ENCODE measurements at regions not wholly inside any gene's neighbourhood (a gene's known extent, or its start where the extent isn't known, plus 50 kb on each side); places are given as distances from the start of the nearest gene placed in this dataset.

DNA sequence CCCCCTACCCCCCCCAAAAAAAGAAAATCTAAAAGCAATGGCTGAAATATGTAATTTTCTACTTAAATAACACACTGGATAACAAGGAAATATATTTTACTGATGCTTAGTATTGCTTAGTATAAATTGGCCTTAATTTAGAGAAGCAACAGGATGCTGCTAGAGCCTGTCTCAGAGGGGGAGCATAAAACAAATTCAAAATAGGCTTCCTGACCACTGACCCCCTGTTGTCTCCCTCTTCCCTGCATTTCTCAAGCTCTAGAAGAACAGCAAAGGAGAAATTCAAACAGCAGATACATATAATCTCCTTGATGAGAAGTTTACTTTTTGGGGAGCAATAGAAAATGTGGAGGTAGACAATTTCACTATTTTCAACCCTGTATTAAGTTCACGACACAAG is 631.1 kb upstream of the GJE1 start:
- TF ChIP-seq JUND (IDR thresholded peaks at IDR 0.05; ENCODE audit: low read depth) = no peak
- in situ Hi-C loops (cut with HindIII; ENCODE audit: low pct_unique_long_range_greater_than_20kb, low sequenced_read_pairs) = no loop called here
- no peak for DNase-seq (ENCODE audit: low read depth in 1 of 2, low spot score in 1 of 2)

DNA sequence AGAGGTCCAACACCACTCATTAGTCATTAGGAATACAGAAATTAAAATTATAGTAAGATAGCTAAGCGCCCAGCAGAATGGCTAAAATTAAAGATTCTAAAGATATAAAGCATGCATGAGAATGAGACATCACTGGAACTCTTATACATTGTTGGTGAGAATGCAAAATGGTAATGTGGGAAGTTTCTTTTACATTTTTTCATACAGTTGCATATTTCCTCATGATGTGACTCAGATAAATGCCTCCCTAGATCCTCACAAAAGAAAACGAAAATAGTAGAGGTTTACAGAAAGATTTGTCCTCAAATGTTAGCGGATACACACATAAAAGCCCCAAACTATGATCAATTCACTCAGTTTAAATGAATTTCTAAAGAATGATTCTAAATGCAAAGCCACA is 633.7 kb upstream of the GJE1 start:
- no peak for DNase-seq (ENCODE audit: low read depth in 1 of 2, low spot score in 1 of 2)
- TF ChIP-seq JUND (IDR thresholded peaks at IDR 0.05; ENCODE audit: low read depth) = no peak
- in situ Hi-C loops (cut with HindIII; ENCODE audit: low pct_unique_long_range_greater_than_20kb, low sequenced_read_pairs) = no loop called here

DNA sequence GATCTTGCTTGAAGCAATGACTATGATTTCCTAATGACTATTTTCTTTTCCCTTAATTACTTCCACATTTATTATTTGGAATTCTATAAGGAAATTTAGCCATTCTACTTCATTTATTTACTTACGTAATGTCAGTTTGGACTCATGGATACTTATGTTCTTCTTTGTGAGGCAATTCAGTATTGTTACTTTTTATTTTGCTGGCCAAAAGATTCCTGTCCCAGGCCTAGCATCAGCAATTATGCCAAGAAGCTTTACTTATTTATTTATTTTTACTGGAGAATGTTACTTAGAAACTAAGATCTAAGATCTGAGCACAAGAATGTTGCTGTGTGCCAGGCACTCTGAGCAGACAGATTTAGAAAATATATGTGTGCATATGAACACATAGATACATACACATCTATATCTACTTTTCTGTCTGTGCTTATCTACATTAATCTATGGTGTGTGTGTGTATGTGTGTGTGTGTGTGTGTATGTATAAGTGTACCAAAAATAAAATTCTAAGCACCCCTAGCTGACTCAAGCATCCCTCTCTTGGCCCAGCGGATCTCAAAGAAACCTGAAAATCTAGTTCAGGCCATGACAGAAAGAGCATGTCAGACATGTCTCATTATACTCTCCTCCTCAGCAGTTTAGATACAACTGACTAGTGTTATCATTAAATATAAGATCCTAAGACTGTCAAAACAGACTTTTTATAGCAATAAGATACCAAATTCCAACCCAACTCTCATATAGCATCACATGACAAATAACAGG is 640.0 kb upstream of the GJE1 start:
- in situ Hi-C loops (cut with HindIII; ENCODE audit: low pct_unique_long_range_greater_than_20kb, low sequenced_read_pairs) = no loop called here
- no peak for DNase-seq (ENCODE audit: low read depth in 1 of 2, low spot score in 1 of 2)
- no peak for TF ChIP-seq JUND (IDR thresholded peaks at IDR 0.05; ENCODE audit: low read depth)

DNA sequence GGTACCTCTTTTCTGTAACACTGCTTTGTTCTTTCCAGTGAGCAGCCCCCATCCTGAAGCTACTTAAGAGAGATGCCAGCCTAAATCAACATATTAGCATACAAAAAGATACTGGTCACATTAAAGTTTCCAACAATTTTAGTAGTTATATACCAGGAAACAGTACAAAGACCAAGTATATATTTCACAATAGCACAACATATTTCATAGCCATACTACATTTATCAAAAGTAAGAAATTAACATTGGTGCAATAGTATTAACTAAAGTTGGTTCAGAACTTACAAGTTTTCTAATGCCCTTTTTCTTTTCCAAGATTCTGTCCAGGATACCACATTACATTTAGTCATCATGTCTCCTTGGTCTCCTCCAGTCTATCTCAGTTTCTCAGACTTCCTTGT is 641.0 kb upstream of the GJE1 start:
- DNase-seq (ENCODE audit: low read depth in 1 of 2, low spot score in 1 of 2) = no peak
- in situ Hi-C loops (cut with HindIII; ENCODE audit: low pct_unique_long_range_greater_than_20kb, low sequenced_read_pairs) = no loop called here
- no peak for TF ChIP-seq JUND (IDR thresholded peaks at IDR 0.05; ENCODE audit: low read depth)

DNA sequence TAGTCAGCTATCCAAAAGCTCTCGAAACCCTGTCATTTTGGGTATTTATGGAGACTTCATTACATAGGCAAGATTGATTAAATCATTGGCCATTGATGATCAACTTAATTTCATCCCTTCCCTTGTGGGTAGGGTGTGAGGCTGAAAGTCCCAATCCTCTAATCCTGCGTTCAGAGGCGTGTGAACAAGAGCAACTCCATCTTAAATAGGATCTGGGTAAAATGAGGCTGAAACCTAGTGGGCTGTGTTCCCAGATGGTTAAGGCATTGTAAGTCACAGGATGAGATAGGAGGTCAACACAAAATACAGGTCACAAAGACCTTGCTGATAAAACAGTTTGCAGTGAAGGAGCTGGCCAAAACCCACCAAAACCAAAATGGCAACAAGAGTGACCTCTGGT is 641.7 kb upstream of the GJE1 start:
- in situ Hi-C loops (cut with HindIII; ENCODE audit: low pct_unique_long_range_greater_than_20kb, low sequenced_read_pairs) = no loop called here
- no peak for DNase-seq (ENCODE audit: low read depth in 1 of 2, low spot score in 1 of 2)
- TF ChIP-seq JUND (IDR thresholded peaks at IDR 0.05; ENCODE audit: low read depth) = no peak

DNA sequence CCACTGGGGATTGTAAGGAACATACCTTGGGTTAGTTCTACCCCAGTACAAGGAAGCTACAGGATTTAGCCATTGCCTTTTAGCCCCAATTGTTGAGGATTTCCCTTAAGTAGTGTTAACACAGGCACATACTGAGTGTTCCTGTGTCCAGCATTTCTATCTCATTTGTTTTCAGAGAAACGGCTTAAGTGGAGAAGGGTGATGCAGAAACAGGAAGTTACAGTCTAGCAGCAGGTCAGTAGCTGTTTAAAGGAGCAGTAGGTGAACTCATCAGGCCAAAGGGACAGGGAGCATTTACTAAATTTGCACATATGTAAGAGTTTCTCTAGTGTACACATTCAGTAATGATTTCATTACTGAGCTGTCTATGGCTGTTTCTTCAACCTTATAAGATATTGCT is 644.2 kb upstream of the GJE1 start:
- in situ Hi-C loops (cut with HindIII; ENCODE audit: low pct_unique_long_range_greater_than_20kb, low sequenced_read_pairs) = no loop called here
- DNase-seq (ENCODE audit: low read depth in 1 of 2, low spot score in 1 of 2) = no peak
- no peak for TF ChIP-seq JUND (IDR thresholded peaks at IDR 0.05; ENCODE audit: low read depth)

DNA sequence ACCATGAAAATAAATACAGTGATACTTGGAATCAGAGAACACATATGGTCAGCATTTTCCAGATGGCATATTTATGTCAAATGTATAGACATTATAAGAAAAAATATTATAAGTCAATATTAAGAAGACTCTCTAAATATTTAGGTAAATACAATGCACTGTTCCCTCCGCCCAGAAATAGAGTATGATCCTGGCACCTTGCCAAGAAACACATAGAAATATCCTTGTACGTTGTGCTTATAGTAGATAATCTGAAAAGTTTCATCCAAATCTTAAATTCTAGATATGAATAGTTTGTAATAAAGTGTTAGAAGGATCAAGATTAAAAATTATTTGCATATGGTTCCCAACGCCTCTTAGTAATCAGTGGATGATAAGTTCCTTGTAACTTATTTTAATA is 645.8 kb upstream of the GJE1 start:
- no peak for TF ChIP-seq JUND (IDR thresholded peaks at IDR 0.05; ENCODE audit: low read depth)
- in situ Hi-C loops (cut with HindIII; ENCODE audit: low pct_unique_long_range_greater_than_20kb, low sequenced_read_pairs) = no loop called here
- no peak for DNase-seq (ENCODE audit: low read depth in 1 of 2, low spot score in 1 of 2)

DNA sequence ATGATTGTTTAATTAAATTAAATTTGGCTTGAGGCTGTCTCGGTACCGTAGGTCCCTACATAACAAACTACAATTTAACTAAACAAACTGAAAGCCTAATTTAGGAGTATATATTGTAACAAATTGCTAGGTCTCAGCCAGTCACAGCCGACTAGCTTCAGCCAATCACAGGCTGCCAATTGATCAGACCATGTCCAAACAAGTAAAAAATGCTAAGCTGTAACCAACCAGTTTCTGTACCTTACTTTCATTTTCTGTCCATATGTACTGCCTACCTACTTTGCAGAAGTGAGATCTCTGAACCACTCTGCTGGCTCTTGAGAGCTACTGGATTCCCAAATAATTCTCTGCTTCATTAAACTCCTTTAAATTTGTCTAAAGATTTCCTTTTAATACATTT is 648.0 kb upstream of the GJE1 start:
- in situ Hi-C loops (cut with HindIII; ENCODE audit: low pct_unique_long_range_greater_than_20kb, low sequenced_read_pairs) = no loop called here
- TF ChIP-seq JUND (IDR thresholded peaks at IDR 0.05; ENCODE audit: low read depth) = no peak
- DNase-seq (ENCODE audit: low read depth in 1 of 2, low spot score in 1 of 2) = peak in 1 of 2 experiments; percentile 4

DNA sequence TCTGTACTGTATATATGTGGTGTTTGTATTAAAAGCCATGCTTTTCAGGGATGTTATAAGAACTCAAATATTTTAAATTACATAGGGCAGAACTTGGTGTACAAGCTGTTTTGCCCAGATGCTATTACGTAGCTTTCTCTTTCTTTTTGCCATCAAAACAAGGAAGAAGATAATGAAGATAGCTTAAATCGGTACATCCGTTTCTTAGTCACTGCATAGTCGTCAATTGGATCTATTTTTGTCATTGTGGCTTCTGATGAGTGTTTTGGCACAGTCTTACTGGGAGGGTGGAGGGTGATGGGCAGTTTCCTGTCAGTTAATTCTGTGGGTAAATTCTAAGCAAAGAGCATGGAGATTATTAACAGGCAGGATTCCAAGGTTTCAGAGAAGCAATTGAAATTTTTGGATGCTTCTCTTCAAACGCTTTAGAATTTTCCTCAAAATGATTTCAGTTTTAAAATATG is 649.1 kb upstream of the GJE1 start:
- in situ Hi-C loops (cut with HindIII; ENCODE audit: low pct_unique_long_range_greater_than_20kb, low sequenced_read_pairs) = no loop called here
- no peak for DNase-seq (ENCODE audit: low read depth in 1 of 2, low spot score in 1 of 2)
- TF ChIP-seq JUND (IDR thresholded peaks at IDR 0.05; ENCODE audit: low read depth) = no peak

DNA sequence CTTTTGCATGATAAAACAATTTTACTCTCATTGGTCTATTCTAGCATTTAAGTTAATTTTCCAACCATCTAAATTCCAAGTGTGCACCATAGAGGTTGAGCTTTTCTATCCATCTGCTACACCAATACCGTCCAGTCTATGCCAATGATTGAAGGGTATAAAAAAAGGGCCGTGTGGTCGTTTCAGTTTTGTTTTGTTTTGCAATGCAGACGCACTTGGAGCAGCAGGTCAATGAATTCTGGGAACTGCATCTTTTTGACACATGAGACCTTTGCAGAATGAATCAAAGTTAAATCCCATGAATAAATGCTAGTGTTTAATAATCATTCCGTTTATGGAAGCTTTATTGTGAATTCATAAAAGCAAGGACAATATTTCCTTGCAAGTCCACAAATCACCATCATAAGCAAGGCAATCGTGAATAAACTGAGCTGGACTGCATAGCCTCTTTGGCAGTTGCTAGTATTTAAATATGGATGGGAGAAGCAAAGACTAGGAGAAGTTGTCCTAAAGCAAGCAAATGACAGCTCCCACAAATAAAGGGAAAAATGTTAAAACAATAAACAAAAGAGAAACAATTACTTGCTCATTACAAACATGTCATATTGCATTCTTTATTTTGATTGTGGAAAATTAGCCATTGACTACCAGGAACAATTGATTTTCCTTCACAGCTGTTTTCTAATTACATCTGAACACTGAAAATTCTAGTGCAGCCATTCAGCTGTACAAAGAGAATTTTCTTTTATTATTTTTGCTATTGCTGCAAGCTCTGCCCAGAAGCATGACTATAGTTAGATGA is 649.7 kb upstream of the GJE1 start:
- in situ Hi-C loops (cut with HindIII; ENCODE audit: low pct_unique_long_range_greater_than_20kb, low sequenced_read_pairs) = no loop called here
- no peak for DNase-seq (ENCODE audit: low read depth in 1 of 2, low spot score in 1 of 2)
- no peak for TF ChIP-seq JUND (IDR thresholded peaks at IDR 0.05; ENCODE audit: low read depth)

DNA sequence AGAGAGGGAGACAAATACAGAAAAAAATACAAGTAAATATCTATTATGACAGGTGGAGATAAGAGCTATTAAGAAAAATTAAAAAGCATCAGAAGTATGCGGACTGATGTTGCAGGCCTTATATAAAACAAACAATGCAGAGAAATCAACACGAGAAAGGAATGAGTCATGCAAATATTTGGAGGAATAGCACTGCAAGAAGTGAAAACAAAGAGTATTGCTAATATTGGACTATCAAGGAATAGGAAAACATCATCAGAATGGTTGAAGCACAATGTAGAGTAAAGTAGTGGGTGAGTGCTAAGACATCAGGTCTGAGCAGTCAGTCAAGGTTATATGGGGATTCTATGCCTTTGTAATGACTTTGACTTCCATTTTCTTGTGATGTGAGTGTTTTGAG is 657.5 kb upstream of the GJE1 start:
- in situ Hi-C loops (cut with HindIII; ENCODE audit: low pct_unique_long_range_greater_than_20kb, low sequenced_read_pairs) = no loop called here
- TF ChIP-seq JUND (IDR thresholded peaks at IDR 0.05; ENCODE audit: low read depth) = no peak
- no peak for DNase-seq (ENCODE audit: low read depth in 1 of 2, low spot score in 1 of 2)

DNA sequence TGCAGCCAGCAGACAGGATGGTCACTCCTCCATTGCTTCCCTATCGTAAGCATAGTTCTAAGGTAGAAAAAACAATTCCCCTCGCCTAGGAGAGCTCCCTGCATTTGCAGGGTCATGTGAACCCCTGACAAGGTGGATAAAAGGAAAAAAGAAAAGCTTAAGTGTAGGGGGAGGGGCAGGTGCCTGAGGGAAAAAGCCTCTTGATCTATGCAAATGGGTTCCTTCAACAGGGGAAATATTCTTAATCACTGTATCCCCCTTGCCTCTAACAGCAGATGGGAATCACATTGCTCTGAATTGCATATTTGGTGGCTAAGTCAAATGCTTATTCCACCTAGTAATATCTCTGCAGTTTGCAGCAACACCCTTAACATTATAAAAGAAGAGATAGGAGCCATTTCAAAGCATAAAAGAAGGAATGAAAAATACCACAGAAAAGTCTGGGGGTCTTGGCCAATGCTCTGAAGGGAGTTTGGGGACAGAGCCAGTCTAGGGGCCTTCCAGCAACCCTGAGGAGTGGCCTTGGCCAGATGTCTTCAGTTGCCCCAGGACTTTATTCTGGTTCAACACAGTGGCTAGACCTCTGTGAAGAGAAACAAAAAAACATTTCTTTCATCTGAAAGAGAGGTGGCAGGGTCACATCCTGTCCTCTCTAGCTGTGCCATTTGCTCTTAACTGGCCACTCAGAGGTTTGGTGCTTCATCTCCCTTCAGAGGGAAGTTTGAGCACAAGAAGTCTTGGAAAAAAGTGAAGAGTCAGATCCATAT is 660.4 kb upstream of the GJE1 start:
- TF ChIP-seq JUND (IDR thresholded peaks at IDR 0.05; ENCODE audit: low read depth) = no peak
- DNase-seq (ENCODE audit: low read depth in 1 of 2, low spot score in 1 of 2) = no peak
- in situ Hi-C loops (cut with HindIII; ENCODE audit: low pct_unique_long_range_greater_than_20kb, low sequenced_read_pairs) = no loop called here

DNA sequence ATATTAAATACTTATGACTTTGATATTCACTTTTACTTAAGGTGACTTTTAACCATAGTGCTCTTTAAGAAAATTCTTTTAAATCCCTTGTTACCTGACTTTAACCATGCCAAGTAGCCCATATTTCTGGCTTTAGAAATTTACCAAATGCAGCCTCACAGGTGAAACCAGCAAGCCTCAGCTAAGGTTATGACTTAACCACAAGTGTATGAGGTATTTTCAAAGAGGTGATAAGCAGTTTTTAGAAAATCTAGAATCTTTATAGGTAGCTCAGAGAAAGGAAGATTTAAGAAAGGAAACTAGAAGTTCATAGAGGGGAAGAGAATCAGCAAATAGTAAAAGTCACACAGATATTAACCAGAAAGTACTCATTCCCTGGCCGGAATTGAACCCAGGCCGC is 661.9 kb upstream of the GJE1 start:
- in situ Hi-C loops (cut with HindIII; ENCODE audit: low pct_unique_long_range_greater_than_20kb, low sequenced_read_pairs) = no loop called here

More for the DNA sequence above, 661.9 kb upstream of the GJE1 start:
- no peak for DNase-seq (ENCODE audit: low read depth in 1 of 2, low spot score in 1 of 2)
- no peak for TF ChIP-seq JUND (IDR thresholded peaks at IDR 0.05; ENCODE audit: low read depth)

Measured in T47D (cell line).